PC-3 (cell line): ENCODE measurements at regions not wholly inside any gene's neighbourhood (a gene's known extent, or its start where the extent isn't known, plus 50 kb on each side); places are given as distances from the start of the nearest gene placed in this dataset.

ENCODE experiments used
- ATAC-seq: fragments of 200-7000 bp; cut with Tn5 transposase; 2 replicates; pipeline ENCODE4 v1.9.1; 2020; ENCODE audit warnings: mild to moderate bottlenecking, moderate library complexity
- BruUV-seq: library from RNA; stranded (reverse); fragments of 400-500 nt; replicated peaks from 2 replicates; lab custom pipeline; 2021; lab: Mats Ljungman, UMichigan
- CTCF ChIA-PET: fragments of 300-600 bp; sonication (Branson Sonifier 250); formaldehyde crosslinking; loops from one replicate; lab custom pipeline; 2022; ENCODE audit warnings: antibody characterized with exemption; lab: Charles Lee
- POLR2A ChIA-PET: fragments of 300-600 bp; sonication (Branson Sonifier 250); formaldehyde crosslinking; loops from one replicate; lab custom pipeline; 2022; ENCODE audit warnings: antibody characterized with exemption; ENCODE audit not compliant: unreplicated experiment; lab: Charles Lee
- DNase-seq: peaks from one replicate; pipeline ENCODE4 v3.0.0-alpha.2; 2015
- H2AFZ ChIP-seq: fragments of 300-600 bp; sonication (generic); 2 replicates; pipeline ENCODE4 v1.6.0; 2016; ENCODE audit warnings: antibody characterized with exemption, low read length
- H3F3A ChIP-seq: fragments of 300-600 bp; sonication (generic); one replicate; pipeline ENCODE4 v1.6.0; 2017; ENCODE audit warnings: antibody characterized with exemption, low read length, control low read depth, mild to moderate bottlenecking; ENCODE audit not compliant: unreplicated experiment
- H3K27ac ChIP-seq: fragments of 300-600 bp; sonication (generic); 2 replicates; pipeline ENCODE4 v1.5.1; 2016; ENCODE audit warnings: mild to moderate bottlenecking, low read length
- H3K27me3 ChIP-seq: fragments of 300-600 bp; sonication (generic); 2 replicates; pipeline ENCODE4 v1.6.1; 2016; ENCODE audit warnings: low read length, mixed read lengths
- H3K36me3 ChIP-seq: fragments of 300-600 bp; sonication (generic); 2 replicates; pipeline ENCODE4 v1.6.1; 2016; ENCODE audit warnings: low read depth, mixed run types, low read length, mixed read lengths
- H3K4me1 ChIP-seq: fragments of 300-600 bp; sonication (generic); 2 replicates; pipeline ENCODE4 v1.5.1; 2016; ENCODE audit warnings: low read length; ENCODE audit not compliant: insufficient read depth
- H3K4me2 ChIP-seq: fragments of 300-600 bp; sonication (generic); 2 replicates; pipeline ENCODE4 v1.6.0; 2016; ENCODE audit warnings: low read length
- H3K4me3 ChIP-seq: fragments of 300-600 bp; sonication (generic); 2 replicates; pipeline ENCODE4 v1.5.1; 2016; ENCODE audit warnings: mild to moderate bottlenecking, low read length, mixed read lengths
- H3K79me2 ChIP-seq: fragments of 300-600 bp; sonication (generic); 2 replicates; pipeline ENCODE4 v1.6.1; 2017; ENCODE audit warnings: low read length, mixed read lengths
- H3K9ac ChIP-seq: fragments of 300-600 bp; sonication (generic); 2 replicates; pipeline ENCODE4 v1.6.0; 2016; ENCODE audit warnings: mild to moderate bottlenecking, low read length
- H3K9me2 ChIP-seq: fragments of 300-600 bp; sonication (generic); replicated peaks from 2 replicates; pipeline ENCODE4 v1.6.1; 2016; ENCODE audit warnings: mixed run types, low read length, mixed read lengths
- H3K9me3 ChIP-seq: fragments of 300-600 bp; sonication (generic); 2 replicates; pipeline ENCODE4 v1.6.1; 2016; ENCODE audit warnings: low read length, mixed read lengths
- H4K20me1 ChIP-seq: fragments of 300-600 bp; sonication (generic); 2 replicates; pipeline ENCODE4 v1.6.1; 2016; ENCODE audit warnings: low read length, mixed read lengths
- CTCF ChIP-seq: fragments of 300-600 bp; sonication (generic); conservative IDR thresholded peaks from 2 replicates; pipeline ENCODE4 v1.5.1; 2017; ENCODE audit warnings: antibody characterized with exemption, low read depth, mild to moderate bottlenecking, low read length
- EZH2 ChIP-seq: fragments of 300-600 bp; sonication (generic); IDR thresholded peaks from one replicate; pipeline ENCODE4 v1.6.1; 2017; ENCODE audit warnings: antibody characterized with exemption, mild to moderate bottlenecking, low read length; ENCODE audit not compliant: unreplicated experiment
- EZH2phosphoT487 ChIP-seq: fragments of 300-600 bp; sonication (generic); IDR thresholded peaks from 2 replicates; pipeline ENCODE4 v1.6.1; 2018; ENCODE audit warnings: mild to moderate bottlenecking, antibody characterized with exemption, low read length, borderline replicate concordance
- intact Hi-C: fragments of 100-400 bp; cut with micrococcal nuclease; formaldehyde crosslinking; loops from 2 replicates; pipeline ENCODE4 v1.9.0; 2023

- intact Hi-C loops, result loop anchor here (1.0 to 10.0 kb wide), 3 partner anchors 164 to 768 kb away; no protein-coding TSS in a partner anchor
- Histone ChIP-seq H3K4me3 (no peak overlapping the region), H3K27me3 (no peaks in the 10 kb centered on the region), H3K9me2 (no peaks in the 10 kb centered on the region), H3K9ac (no peak overlapping the region), H3K36me3 (no peaks in the 10 kb centered on the region), H3K4me1 (no peaks in the 10 kb centered on the region), H3K27ac (no peak overlapping the region), H3K79me2 (no peaks in the 10 kb centered on the region), H3K4me2 (no peak overlapping the region), H3F3A (no peaks in the 10 kb centered on the region), H3K9me3 (no peaks in the 10 kb centered on the region), H2AFZ (no peak overlapping the region), H4K20me1 (no peaks in the 10 kb centered on the region)
- POLR2A ChIA-PET, result no interaction called here
- CTCF ChIA-PET, result interaction anchor here (0.6 kb wide), 2 partner anchors 1209 to 1476 kb away, joined by 3 to 4 read pairs; no protein-coding TSS in a partner anchor
- DNase-seq (peak; percentile 57), ATAC-seq (peak; percentile 90)
- no TSS peak for BruUV-seq
- TF ChIP-seq EZH2 (no peak), EZH2phosphoT487 (no peak), CTCF (peak; percentile 63; the same call in 1 of the 2 replicates)
Observed at GRCh38 chr18:5073026-5073944, 123.8 kb downstream of the AKAIN1 start.

GRCh38 chr18:5068851-5069250, 128.2 kb downstream of the AKAIN1 start:
- H3F3A ChIP-seq, result no peaks in the 10 kb centered on the region
- H3K27me3 ChIP-seq, result no peaks in the 10 kb centered on the region
- no TSS peak for BruUV-seq
- no peak overlapping the region for H3K4me2 ChIP-seq
- H3K9me2 ChIP-seq, result no peaks in the 10 kb centered on the region
- H4K20me1 ChIP-seq, result no peaks in the 10 kb centered on the region
- TF ChIP-seq EZH2 (no peak), EZH2phosphoT487 (no peak), CTCF (no peak)
- H3K9ac ChIP-seq, result no peak overlapping the region
- no peaks in the 10 kb centered on the region for H3K36me3 ChIP-seq
- no peak overlapping the region for H2AFZ ChIP-seq
- DNase-seq, result no peak
- ChIA-PET CTCF (interaction anchor here (0.6 kb wide), 1 partner anchor 52 kb away, joined by 3 read pairs; no protein-coding TSS in a partner anchor), POLR2A (no interaction called here)
- H3K9me3 ChIP-seq, result no peaks in the 10 kb centered on the region
- no peak overlapping the region for H3K4me3 ChIP-seq
- intact Hi-C loops, result no loop called here
- no peak overlapping the region for H3K27ac ChIP-seq
- H3K4me1 ChIP-seq, result no peaks in the 10 kb centered on the region
- no peak for ATAC-seq
- H3K79me2 ChIP-seq, result no peaks in the 10 kb centered on the region

- Histone ChIP-seq H3K27ac (no peak overlapping the region), H3K27me3 (no peaks in the 10 kb centered on the region), H2AFZ (no peak overlapping the region), H3K79me2 (no peaks in the 10 kb centered on the region), H3K4me3 (no peak overlapping the region), H3K9me3 (no peaks in the 10 kb centered on the region), H3K4me2 (no peak overlapping the region), H3F3A (no peaks in the 10 kb centered on the region), H3K9me2 (no peaks in the 10 kb centered on the region), H3K36me3 (no peaks in the 10 kb centered on the region), H3K4me1 (no peaks in the 10 kb centered on the region), H4K20me1 (no peaks in the 10 kb centered on the region), H3K9ac (no peak overlapping the region)
- no peak for TF ChIP-seq EZH2
- no peak for TF ChIP-seq EZH2phosphoT487
- TF ChIP-seq CTCF, result peak; percentile 53
- ChIA-PET POLR2A (no interaction called here), CTCF (no interaction called here)
- no TSS peak for BruUV-seq
- intact Hi-C loops, result no loop called here
- ATAC-seq (no peak), DNase-seq (no peak)
Observed at GRCh38 chr18:5066380-5066977, 130.6 kb downstream of the AKAIN1 start.
